ENCODE measurements at regions not wholly inside any gene's neighbourhood (a gene's known extent, or its start where the extent isn't known, plus 50 kb on each side); places are given as distances from the start of the nearest gene placed in this dataset.

DNA sequence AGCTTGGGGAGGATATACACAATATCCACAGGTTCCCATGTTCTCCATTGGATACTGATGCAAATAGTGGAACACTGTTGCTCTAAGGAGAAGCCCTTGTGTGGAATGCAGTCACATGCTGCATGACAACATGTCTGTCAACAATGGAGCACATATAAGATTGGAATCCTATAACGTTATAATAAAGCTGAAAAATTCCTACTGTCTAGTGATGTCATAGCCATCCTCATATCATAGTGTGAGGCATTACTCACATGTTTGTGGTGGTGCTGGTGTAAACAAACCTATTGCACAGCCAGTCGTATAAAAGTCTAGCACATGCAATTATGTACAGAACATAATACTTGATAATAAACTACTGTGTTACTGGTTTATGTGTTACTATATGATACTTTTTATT, 394.7 kb downstream of the FBXO15 start:
- 100% methylated on average over 1 of the region's 2 CpGs for WGBS (ENCODE audit: insufficient coverage)
- H3K36me3 Mint-ChIP-seq: no peaks in the 10 kb centered on the region
- Histone ChIP-seq H3K9me3 (ENCODE audit: control insufficient read depth, insufficient read depth, low read length) (no peaks in the 10 kb centered on the region), H3K27me3 (ENCODE audit: control insufficient read depth, insufficient read depth, low read length) (no peaks in the 10 kb centered on the region), H3K4me1 (ENCODE audit: control insufficient read depth, insufficient read depth, low read length) (no peaks in the 10 kb centered on the region), H3K36me3 (ENCODE audit: control insufficient read depth, insufficient read depth, low read length) (no peaks in the 10 kb centered on the region), H3K4me3 (ENCODE audit: low read length) (no peak overlapping the region), H3K27ac (ENCODE audit: low read length) (no peak overlapping the region)
- H3K27ac Mint-ChIP-seq: no peak overlapping the region
- no peak overlapping the region for H3K4me3 Mint-ChIP-seq
- ATAC-seq: no peak
- intact Hi-C loops (cut with micrococcal nuclease): no loop called here
- TF ChIP-seq CTCF (IDR thresholded peaks at IDR 0.05): no peak
- H3K27me3 Mint-ChIP-seq (ENCODE audit: low read depth in 2 of 2): no peaks in the 10 kb centered on the region
- H3K4me1 Mint-ChIP-seq: no peaks in the 10 kb centered on the region
- H3K9me3 Mint-ChIP-seq: peaks cover 0 to 2% of the 10 kb centered on the region in 2 donors
- no peak for DNase-seq

DNA sequence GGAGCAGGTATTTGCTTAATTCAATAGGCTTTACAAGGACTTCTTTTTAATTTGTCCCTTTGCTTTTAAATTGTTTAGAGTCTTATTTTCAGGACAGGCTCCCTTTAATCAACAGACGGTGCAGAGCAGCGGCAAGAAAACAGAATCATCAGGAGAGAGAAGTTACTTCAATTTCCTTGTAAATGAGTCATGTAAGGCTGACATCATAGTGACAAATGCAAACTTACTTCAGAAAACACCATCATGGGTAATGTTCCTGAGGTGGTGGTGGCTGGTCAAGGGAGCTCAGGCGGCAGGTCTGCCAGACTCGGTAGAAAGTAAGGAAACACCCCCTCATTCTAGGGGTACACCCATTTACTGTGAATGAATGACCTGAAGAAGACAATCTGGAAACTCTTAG, 395.1 kb downstream of the FBXO15 start:
- Histone ChIP-seq H3K36me3 (ENCODE audit: control insufficient read depth, insufficient read depth, low read length) (no peaks in the 10 kb centered on the region), H3K4me1 (ENCODE audit: control insufficient read depth, insufficient read depth, low read length) (no peaks in the 10 kb centered on the region), H3K9me3 (ENCODE audit: control insufficient read depth, insufficient read depth, low read length) (no peaks in the 10 kb centered on the region), H3K27me3 (ENCODE audit: control insufficient read depth, insufficient read depth, low read length) (no peaks in the 10 kb centered on the region), H3K27ac (ENCODE audit: low read length) (no peak overlapping the region), H3K4me3 (ENCODE audit: low read length) (no peak overlapping the region)
- Mint-ChIP-seq H3K4me3 (no peak overlapping the region), H3K27ac (no peak overlapping the region), H3K4me1 (no peaks in the 10 kb centered on the region), H3K36me3 (no peaks in the 10 kb centered on the region), H3K9me3 (peaks cover 0 to 2% of the 10 kb centered on the region in 2 donors), H3K27me3 (ENCODE audit: low read depth in 2 of 2) (no peaks in the 10 kb centered on the region)
- DNase-seq (no peak), ATAC-seq (no peak)
- WGBS (ENCODE audit: insufficient coverage): 71% methylated on average over 3 of the region's 4 CpGs
- intact Hi-C loops (cut with micrococcal nuclease): no loop called here
- TF ChIP-seq CTCF (IDR thresholded peaks at IDR 0.05): no peak

DNA sequence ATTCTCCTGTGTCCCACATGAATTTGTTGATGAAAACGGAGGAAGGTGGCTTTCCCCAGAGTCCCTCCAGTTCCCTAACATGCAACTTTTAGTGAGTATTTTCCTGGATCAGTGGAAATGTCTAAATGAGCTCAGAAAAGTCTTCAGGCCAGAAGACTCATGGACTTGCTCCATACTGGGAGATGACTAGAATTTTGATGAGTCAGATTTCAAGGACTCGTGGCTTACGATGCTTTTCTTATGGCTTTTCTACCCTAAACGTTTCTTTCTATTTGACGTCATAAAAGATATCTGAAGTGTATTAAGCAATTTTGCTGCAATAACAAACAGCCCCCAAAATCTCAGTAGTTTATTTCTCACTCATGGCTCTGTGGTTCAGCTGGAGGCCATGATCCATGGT, 397.6 kb downstream of the FBXO15 start:
- Mint-ChIP-seq H3K9me3 (no peaks in the 10 kb centered on the region), H3K4me1 (no peaks in the 10 kb centered on the region), H3K36me3 (no peaks in the 10 kb centered on the region), H3K27me3 (ENCODE audit: low read depth in 2 of 2) (no peaks in the 10 kb centered on the region), H3K4me3 (no peak overlapping the region), H3K27ac (no peak overlapping the region)
- intact Hi-C loops (cut with micrococcal nuclease): no loop called here
- Histone ChIP-seq H3K4me1 (ENCODE audit: control insufficient read depth, insufficient read depth, low read length) (no peaks in the 10 kb centered on the region), H3K27ac (ENCODE audit: low read length) (no peak overlapping the region), H3K9me3 (ENCODE audit: control insufficient read depth, insufficient read depth, low read length) (no peaks in the 10 kb centered on the region), H3K4me3 (ENCODE audit: low read length) (no peak overlapping the region), H3K27me3 (ENCODE audit: control insufficient read depth, insufficient read depth, low read length) (no peaks in the 10 kb centered on the region), H3K36me3 (ENCODE audit: control insufficient read depth, insufficient read depth, low read length) (no peaks in the 10 kb centered on the region)
- DNase-seq (no peak), ATAC-seq (no peak)
- 96% methylated on average over 2 of the region's 5 CpGs for WGBS (ENCODE audit: insufficient coverage)
- no peak for TF ChIP-seq CTCF (IDR thresholded peaks at IDR 0.05)

DNA sequence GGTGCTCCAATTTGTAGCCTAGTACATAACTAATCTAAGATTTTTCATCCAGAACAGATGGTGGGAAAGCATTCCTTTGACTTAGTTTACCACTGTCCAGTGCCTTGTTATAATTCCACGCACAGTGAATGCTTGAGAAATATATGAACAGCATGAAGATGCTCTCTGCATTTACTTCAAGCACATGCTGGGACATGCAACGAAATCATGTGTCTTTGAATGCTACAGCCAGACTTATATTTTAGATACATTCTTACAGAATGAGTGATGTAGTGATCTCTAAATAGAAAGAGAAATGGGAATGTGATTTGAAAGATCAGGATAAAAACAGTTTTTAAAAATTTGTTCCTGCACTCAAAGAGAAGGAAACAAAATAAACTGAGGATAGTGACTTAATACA, 398.3 kb downstream of the FBXO15 start:
- H3K4me1 Mint-ChIP-seq: no peaks in the 10 kb centered on the region
- Histone ChIP-seq H3K27me3 (ENCODE audit: control insufficient read depth, insufficient read depth, low read length) (no peaks in the 10 kb centered on the region), H3K36me3 (ENCODE audit: control insufficient read depth, insufficient read depth, low read length) (no peaks in the 10 kb centered on the region), H3K9me3 (ENCODE audit: control insufficient read depth, insufficient read depth, low read length) (no peaks in the 10 kb centered on the region), H3K4me3 (ENCODE audit: low read length) (no peak overlapping the region), H3K4me1 (ENCODE audit: control insufficient read depth, insufficient read depth, low read length) (no peaks in the 10 kb centered on the region), H3K27ac (ENCODE audit: low read length) (no peak overlapping the region)
- H3K36me3 Mint-ChIP-seq: no peaks in the 10 kb centered on the region
- DNase-seq: no peak
- TF ChIP-seq CTCF (IDR thresholded peaks at IDR 0.05): no peak
- H3K9me3 Mint-ChIP-seq: no peaks in the 10 kb centered on the region
- H3K27ac Mint-ChIP-seq: no peak overlapping the region
- intact Hi-C loops (cut with micrococcal nuclease): no loop called here
- ATAC-seq: no peak
- H3K4me3 Mint-ChIP-seq: no peak overlapping the region
- no peaks in the 10 kb centered on the region for H3K27me3 Mint-ChIP-seq (ENCODE audit: low read depth in 2 of 2)
- 100% methylated on average over 1 of the region's 2 CpGs for WGBS (ENCODE audit: insufficient coverage)
